ENCODE measurements at regions not wholly inside any gene's neighbourhood (a gene's known extent, or its start where the extent isn't known, plus 50 kb on each side); places are given as distances from the start of the nearest gene placed in this dataset.

- Histone ChIP-seq H3K4me1 (ENCODE audit: control insufficient read depth, insufficient read depth, low read length) (no peaks in the 10 kb centered on the region), H3K27ac (ENCODE audit: low read depth, low read length) (no peak overlapping the region), H3K36me3 (ENCODE audit: control insufficient read depth, insufficient read depth, low read length) (no peaks in the 10 kb centered on the region), H3K9ac (ENCODE audit: low read depth, low read length) (no peak overlapping the region), H3K27me3 (ENCODE audit: control insufficient read depth, insufficient read depth, low read length) (peaks cover 9% of the 10 kb centered on the region), H3K9me3 (ENCODE audit: control insufficient read depth, insufficient read depth, low read length) (no peaks in the 10 kb centered on the region), H3K4me3 (ENCODE audit: low read depth, low read length) (no peak overlapping the region)
Measured at GRCh38 chr1:114232691-114233090, 79.0 kb upstream of the SYT6 start.

DNA sequence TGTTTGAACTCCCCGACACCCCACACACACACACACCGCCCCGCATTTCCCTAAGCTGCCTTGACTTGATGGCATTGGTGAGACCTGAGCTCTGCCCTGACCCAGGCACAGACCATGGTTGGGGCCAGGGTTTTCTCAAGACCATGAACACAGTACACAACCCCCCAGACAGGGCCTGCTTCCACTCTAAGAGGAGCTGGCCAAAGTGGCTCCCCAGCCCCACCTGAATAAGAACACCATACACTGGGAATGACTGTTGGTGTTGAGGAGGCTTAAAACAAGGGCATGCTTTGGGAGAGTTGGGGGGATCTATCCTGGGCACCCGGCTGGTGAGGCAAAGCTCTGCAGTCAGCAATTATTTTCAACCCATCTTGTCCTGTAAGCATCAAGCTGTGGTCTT lies 77.6 kb upstream of the SYT6 start:
- peaks cover 16% of the 10 kb centered on the region for H3K27me3 ChIP-seq (ENCODE audit: control insufficient read depth, insufficient read depth, low read length)
- H3K4me1 ChIP-seq (ENCODE audit: control insufficient read depth, insufficient read depth, low read length) = no peaks in the 10 kb centered on the region
- no peak overlapping the region for H3K4me3 ChIP-seq (ENCODE audit: low read depth, low read length)
- H3K27ac ChIP-seq (ENCODE audit: low read depth, low read length) = no peak overlapping the region
- no peak overlapping the region for H3K9ac ChIP-seq (ENCODE audit: low read depth, low read length)
- no peaks in the 10 kb centered on the region for H3K9me3 ChIP-seq (ENCODE audit: control insufficient read depth, insufficient read depth, low read length)
- H3K36me3 ChIP-seq (ENCODE audit: control insufficient read depth, insufficient read depth, low read length) = no peaks in the 10 kb centered on the region

DNA sequence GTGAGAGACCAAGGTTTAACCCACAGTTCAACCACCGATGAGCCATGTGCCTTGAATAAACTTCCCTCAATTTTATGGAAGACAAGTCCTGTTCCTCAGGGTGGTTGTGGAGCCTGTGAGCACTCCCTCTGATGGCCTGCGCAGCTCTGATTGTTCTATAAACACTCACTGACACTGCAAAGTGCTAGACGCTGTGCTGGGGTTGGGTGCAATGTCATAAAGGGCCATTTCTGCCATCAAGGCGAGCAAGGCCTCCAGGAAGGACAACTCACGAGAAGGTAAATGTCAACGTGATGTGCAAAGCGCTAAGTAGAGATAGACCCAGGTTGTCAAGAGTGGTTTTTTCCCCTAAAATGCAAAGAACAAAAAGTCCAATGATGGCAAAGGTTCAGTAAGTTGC lies 75.7 kb upstream of the SYT6 start:
- Histone ChIP-seq H3K9ac (ENCODE audit: low read depth, low read length) (no peak overlapping the region), H3K4me1 (ENCODE audit: control insufficient read depth, insufficient read depth, low read length) (no peaks in the 10 kb centered on the region), H3K36me3 (ENCODE audit: control insufficient read depth, insufficient read depth, low read length) (no peaks in the 10 kb centered on the region), H3K27ac (ENCODE audit: low read depth, low read length) (no peak overlapping the region), H3K4me3 (ENCODE audit: low read depth, low read length) (no peak overlapping the region), H3K9me3 (ENCODE audit: control insufficient read depth, insufficient read depth, low read length) (no peaks in the 10 kb centered on the region), H3K27me3 (ENCODE audit: control insufficient read depth, insufficient read depth, low read length) (peaks cover 16% of the 10 kb centered on the region)

DNA sequence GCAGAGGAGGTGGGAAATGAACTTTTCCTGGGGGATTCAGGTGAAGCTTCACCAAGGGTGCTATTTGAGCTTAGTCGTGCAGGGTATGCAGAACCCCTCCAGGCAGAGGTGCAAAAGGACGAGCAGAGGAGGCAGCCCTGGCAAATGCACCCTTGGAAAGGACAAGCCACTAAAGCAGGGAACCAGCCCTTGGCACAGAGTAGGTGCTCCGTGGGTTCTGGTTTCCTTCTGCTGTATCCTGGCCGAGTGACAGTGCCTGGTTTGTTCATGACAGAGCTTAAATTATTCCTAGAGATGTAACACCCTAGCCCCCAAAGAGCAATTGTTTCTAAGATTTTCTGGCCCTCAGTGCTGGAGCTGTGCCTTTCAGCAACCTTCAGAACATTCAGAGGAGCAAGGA lies 73.4 kb upstream of the SYT6 start:
- Histone ChIP-seq H3K27ac (ENCODE audit: low read depth, low read length) (no peak overlapping the region), H3K36me3 (ENCODE audit: control insufficient read depth, insufficient read depth, low read length) (no peaks in the 10 kb centered on the region), H3K27me3 (ENCODE audit: control insufficient read depth, insufficient read depth, low read length) (peaks cover 21% of the 10 kb centered on the region), H3K4me1 (ENCODE audit: control insufficient read depth, insufficient read depth, low read length) (no peaks in the 10 kb centered on the region), H3K9ac (ENCODE audit: low read depth, low read length) (no peak overlapping the region), H3K4me3 (ENCODE audit: low read depth, low read length) (no peak overlapping the region), H3K9me3 (ENCODE audit: control insufficient read depth, insufficient read depth, low read length) (no peaks in the 10 kb centered on the region)

DNA sequence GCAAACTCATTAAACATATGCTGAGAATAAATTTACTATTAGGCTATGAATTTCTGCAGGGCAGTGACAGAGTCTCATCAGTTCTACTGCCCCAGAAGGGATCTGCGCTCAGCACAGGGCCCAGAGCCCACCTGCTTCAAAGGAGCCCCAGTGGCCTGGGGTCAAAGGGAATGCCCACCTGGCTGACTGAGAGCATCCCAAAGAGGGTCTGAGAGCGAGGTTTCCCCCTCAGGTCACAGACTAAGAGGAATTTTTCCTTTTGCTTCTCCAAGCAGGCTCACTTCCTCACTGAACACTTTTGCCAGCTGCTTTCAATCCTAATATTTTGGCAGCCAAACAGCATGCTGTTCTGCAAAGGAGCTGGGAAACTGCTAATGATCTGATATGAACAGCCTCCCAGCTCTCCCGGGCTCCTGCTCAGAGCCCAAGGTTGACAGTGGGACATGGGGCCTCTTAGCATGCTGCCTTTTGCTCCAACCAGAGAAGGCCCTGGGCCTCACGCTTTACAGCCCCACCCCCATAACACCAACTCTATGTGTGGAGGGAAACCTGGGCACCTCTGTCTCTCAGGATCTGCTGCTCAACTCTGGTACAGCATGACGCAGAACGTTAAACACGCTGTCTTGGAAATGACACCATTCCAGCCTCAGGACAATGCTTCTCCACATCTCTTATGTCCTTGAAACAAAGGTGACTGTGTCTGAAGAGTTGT lies 70.7 kb upstream of the SYT6 start:
- Histone ChIP-seq H3K27me3 (ENCODE audit: control insufficient read depth, insufficient read depth, low read length) (peaks cover 13% of the 10 kb centered on the region), H3K36me3 (ENCODE audit: control insufficient read depth, insufficient read depth, low read length) (no peaks in the 10 kb centered on the region), H3K4me3 (ENCODE audit: low read depth, low read length) (no peak overlapping the region), H3K9me3 (ENCODE audit: control insufficient read depth, insufficient read depth, low read length) (no peaks in the 10 kb centered on the region), H3K4me1 (ENCODE audit: control insufficient read depth, insufficient read depth, low read length) (peaks cover 6% of the 10 kb centered on the region; the same call in 1 of the 2 replicates), H3K27ac (ENCODE audit: low read depth, low read length) (no peak overlapping the region), H3K9ac (ENCODE audit: low read depth, low read length) (no peak overlapping the region)

- Histone ChIP-seq H3K27ac (ENCODE audit: low read depth, low read length) (no peak overlapping the region), H3K27me3 (ENCODE audit: control insufficient read depth, insufficient read depth, low read length) (peaks cover 11% of the 10 kb centered on the region; the same call in 1 of the 2 replicates), H3K9me3 (ENCODE audit: control insufficient read depth, insufficient read depth, low read length) (no peaks in the 10 kb centered on the region), H3K4me1 (ENCODE audit: control insufficient read depth, insufficient read depth, low read length) (peaks cover 6% of the 10 kb centered on the region; the same call in 1 of the 2 replicates), H3K4me3 (ENCODE audit: low read depth, low read length) (no peak overlapping the region), H3K9ac (ENCODE audit: low read depth, low read length) (no peak overlapping the region), H3K36me3 (ENCODE audit: control insufficient read depth, insufficient read depth, low read length) (no peaks in the 10 kb centered on the region)
Measured at GRCh38 chr1:114222920-114223319, 69.3 kb upstream of the SYT6 start.

DNA sequence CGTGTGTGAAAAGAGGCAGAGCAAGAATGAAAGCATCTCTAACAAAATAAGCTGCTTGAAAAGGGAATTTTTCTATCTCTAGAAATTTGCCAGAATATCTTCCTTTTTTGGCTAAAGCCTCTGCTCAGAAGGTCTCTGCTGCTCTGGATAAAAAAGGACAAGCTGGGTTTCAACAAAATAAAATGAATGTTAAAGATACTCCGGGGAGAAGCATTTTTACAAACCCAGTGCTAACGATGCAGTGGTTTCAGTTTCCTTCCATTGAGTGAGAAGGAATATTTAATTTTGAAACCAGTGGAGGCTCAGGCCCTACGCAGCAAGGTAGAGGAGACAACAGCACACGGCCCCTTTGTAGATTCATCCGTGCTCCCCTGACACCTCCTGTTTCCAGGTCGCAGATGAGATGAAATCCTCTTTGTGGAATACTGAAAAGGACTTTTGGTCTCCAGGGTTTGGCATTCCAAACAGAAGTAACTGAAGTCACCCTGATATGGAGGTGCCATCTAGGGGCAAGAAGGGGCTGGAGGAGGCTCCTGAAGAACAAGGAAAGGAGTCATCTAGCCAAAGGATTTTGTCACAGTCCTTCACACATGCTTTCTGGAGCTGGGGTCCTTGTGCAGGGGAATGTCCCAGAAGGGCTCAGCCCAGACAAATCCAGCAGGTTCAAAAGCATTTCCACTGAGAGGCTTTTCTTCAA lies 65.7 kb upstream of the SYT6 start:
- H3K27ac ChIP-seq (ENCODE audit: low read depth, low read length) = peak overlapping the region; percentile 16
- H3K4me3 ChIP-seq (ENCODE audit: low read depth, low read length) = no peak overlapping the region
- no peaks in the 10 kb centered on the region for H3K36me3 ChIP-seq (ENCODE audit: control insufficient read depth, insufficient read depth, low read length)
- no peak overlapping the region for H3K9ac ChIP-seq (ENCODE audit: low read depth, low read length)
- H3K9me3 ChIP-seq (ENCODE audit: control insufficient read depth, insufficient read depth, low read length) = no peaks in the 10 kb centered on the region
- peaks cover 11% of the 10 kb centered on the region; the same call in 1 of the 2 replicates for H3K4me1 ChIP-seq (ENCODE audit: control insufficient read depth, insufficient read depth, low read length)
- H3K27me3 ChIP-seq (ENCODE audit: control insufficient read depth, insufficient read depth, low read length) = peaks cover 5% of the 10 kb centered on the region; the same call in 1 of the 2 replicates

GRCh38 chr1:114218361-114219171 lies 64.9 kb upstream of the SYT6 start:
- Histone ChIP-seq H3K9me3 (ENCODE audit: control insufficient read depth, insufficient read depth, low read length) (no peaks in the 10 kb centered on the region), H3K27me3 (ENCODE audit: control insufficient read depth, insufficient read depth, low read length) (peaks cover 4% of the 10 kb centered on the region; the same call in 1 of the 2 replicates), H3K4me1 (ENCODE audit: control insufficient read depth, insufficient read depth, low read length) (peaks cover 11% of the 10 kb centered on the region; the same call in 1 of the 2 replicates), H3K36me3 (ENCODE audit: control insufficient read depth, insufficient read depth, low read length) (no peaks in the 10 kb centered on the region), H3K27ac (ENCODE audit: low read depth, low read length) (no peak overlapping the region), H3K9ac (ENCODE audit: low read depth, low read length) (no peak overlapping the region), H3K4me3 (ENCODE audit: low read depth, low read length) (no peak overlapping the region)

DNA sequence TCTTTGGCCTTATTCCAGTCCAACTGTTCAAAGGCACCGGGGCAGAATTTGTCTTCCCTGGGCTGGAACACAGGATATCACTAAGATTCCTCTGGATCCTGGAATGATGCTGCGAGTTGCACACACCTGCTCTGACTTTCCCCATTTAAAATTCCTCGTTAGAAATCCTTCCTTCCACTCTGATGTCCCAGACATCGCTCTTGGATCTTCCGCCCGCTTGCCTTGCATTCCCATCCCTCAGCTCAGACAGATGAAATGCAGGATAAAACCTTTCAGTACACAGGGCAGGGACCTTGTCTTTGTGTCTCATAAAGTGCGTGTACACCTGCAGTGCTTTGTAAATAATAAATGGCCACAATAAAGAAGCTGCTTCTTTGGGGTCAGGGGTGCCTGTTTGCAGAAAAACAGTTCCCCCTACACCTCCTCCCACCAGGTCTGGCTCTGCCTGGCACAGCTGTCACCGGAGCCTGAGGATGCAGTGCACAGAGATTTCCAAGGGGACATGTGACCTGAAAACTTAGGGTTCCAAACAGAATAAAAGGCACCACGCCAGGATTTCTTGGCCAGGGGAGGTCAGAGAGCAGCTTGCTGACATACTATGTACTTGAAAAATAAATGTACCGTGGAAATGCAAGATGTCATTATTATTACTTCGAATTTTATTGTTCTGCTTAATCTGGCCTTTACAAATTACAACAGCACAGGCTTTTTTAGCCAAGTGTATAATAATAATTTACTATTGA lies 62.9 kb upstream of the SYT6 start:
- Histone ChIP-seq H3K4me3 (ENCODE audit: low read depth, low read length) (no peak overlapping the region), H3K4me1 (ENCODE audit: control insufficient read depth, insufficient read depth, low read length) (peaks cover 11% of the 10 kb centered on the region; the same call in 1 of the 2 replicates), H3K27me3 (ENCODE audit: control insufficient read depth, insufficient read depth, low read length) (peaks cover 19% of the 10 kb centered on the region; the same call in 1 of the 2 replicates), H3K9me3 (ENCODE audit: control insufficient read depth, insufficient read depth, low read length) (no peaks in the 10 kb centered on the region), H3K9ac (ENCODE audit: low read depth, low read length) (no peak overlapping the region), H3K36me3 (ENCODE audit: control insufficient read depth, insufficient read depth, low read length) (no peaks in the 10 kb centered on the region), H3K27ac (ENCODE audit: low read depth, low read length) (no peak overlapping the region)

- H3K27ac ChIP-seq (ENCODE audit: low read depth, low read length) = no peak overlapping the region
- no peak overlapping the region for H3K9ac ChIP-seq (ENCODE audit: low read depth, low read length)
- H3K9me3 ChIP-seq (ENCODE audit: control insufficient read depth, insufficient read depth, low read length) = no peaks in the 10 kb centered on the region
- H3K36me3 ChIP-seq (ENCODE audit: control insufficient read depth, insufficient read depth, low read length) = no peaks in the 10 kb centered on the region
- H3K4me3 ChIP-seq (ENCODE audit: low read depth, low read length) = no peak overlapping the region
- H3K27me3 ChIP-seq (ENCODE audit: control insufficient read depth, insufficient read depth, low read length) = peaks cover 25% of the 10 kb centered on the region; the same call in 1 of the 2 replicates
- peaks cover 11% of the 10 kb centered on the region; the same call in 1 of the 2 replicates for H3K4me1 ChIP-seq (ENCODE audit: control insufficient read depth, insufficient read depth, low read length)
Measured at GRCh38 chr1:114215436-114215835, 61.8 kb upstream of the SYT6 start.

All from HUES48 (cell line).